Trophoblast cell (in vitro differentiated cells and primary cell): ENCODE measurements at regions not wholly inside any gene's neighbourhood (a gene's known extent, or its start where the extent isn't known, plus 50 kb on each side); places are given as distances from the start of the nearest gene placed in this dataset.

ENCODE experiments used
- DNase-seq, 2 donors: peaks; one replicate each; pipeline ENCODE4 v3.0.0-alpha.2; 2016
- H2AFZ ChIP-seq: 2 replicates; pipeline ENCODE4 v1.6.1; 2013; ENCODE audit warnings: low read length, moderate library complexity, mild to moderate bottlenecking; ENCODE audit not compliant: insufficient read depth, poor library complexity
- H2AK5ac ChIP-seq: 2 replicates; pipeline ENCODE4 v1.6.1; 2013; ENCODE audit warnings: mild to moderate bottlenecking, low read length
- H2BK120ac ChIP-seq: 2 replicates; pipeline ENCODE4 v1.6.1; 2013; ENCODE audit warnings: low read length, mild to moderate bottlenecking, moderate library complexity; ENCODE audit not compliant: insufficient read depth, poor library complexity
- H2BK12ac ChIP-seq: 2 replicates; pipeline ENCODE4 v1.6.1; 2013; ENCODE audit warnings: mild to moderate bottlenecking, low read length, moderate library complexity
- H2BK5ac ChIP-seq: 2 replicates; pipeline ENCODE4 v1.6.1; 2013; ENCODE audit warnings: low read length, low read depth, moderate library complexity, mild to moderate bottlenecking; ENCODE audit not compliant: poor library complexity
- H3K14ac ChIP-seq: 2 replicates; pipeline ENCODE4 v1.6.1; 2013; ENCODE audit warnings: mild to moderate bottlenecking, low read length
- H3K18ac ChIP-seq: 2 replicates; pipeline ENCODE4 v1.6.1; 2013; ENCODE audit warnings: mild to moderate bottlenecking, low read length
- H3K23ac ChIP-seq: 2 replicates; pipeline ENCODE4 v1.6.1; 2013; ENCODE audit warnings: low read length
- H3K27ac ChIP-seq: 2 replicates; pipeline ENCODE4 v1.5.1; 2013; ENCODE audit warnings: low read depth, mild to moderate bottlenecking, inconsistent platforms, low read length, moderate library complexity
- H3K27me3 ChIP-seq: 2 replicates; pipeline ENCODE4 v1.6.1; 2013; ENCODE audit warnings: inconsistent platforms, mild to moderate bottlenecking, low read length, moderate library complexity; ENCODE audit not compliant: insufficient read depth
- H3K36me3 ChIP-seq, 2 experiments: 1 replicate in 1 of 2; 2 replicates in 1 of 2; pipeline ENCODE4 v1.6.1; 2013; ENCODE audit warnings: low read length in 2 of 2, mild to moderate bottlenecking in 2 of 2, moderate library complexity in 1 of 2; ENCODE audit not compliant: insufficient read depth in 2 of 2, control insufficient read depth in 1 of 2
- H3K4ac ChIP-seq: 2 replicates; pipeline ENCODE4 v1.6.1; 2013; ENCODE audit warnings: low read depth, mild to moderate bottlenecking, low read length, moderate library complexity
- H3K4me1 ChIP-seq, 2 experiments: 1 replicate in 1 of 2; 2 replicates in 1 of 2; pipeline ENCODE4 v1.6.1; 2013; ENCODE audit warnings: low read length in 2 of 2, mild to moderate bottlenecking in 2 of 2, moderate library complexity in 1 of 2; ENCODE audit not compliant: insufficient read depth in 2 of 2, control insufficient read depth in 1 of 2
- H3K4me2 ChIP-seq: 2 replicates; pipeline ENCODE4 v1.6.1; 2013; ENCODE audit warnings: inconsistent platforms, mild to moderate bottlenecking, low read length, moderate library complexity
- H3K4me3 ChIP-seq: 2 replicates; pipeline ENCODE4 v1.5.1; 2013; ENCODE audit warnings: mild to moderate bottlenecking, low read depth, low read length, inconsistent platforms
- H3K79me1 ChIP-seq: one replicate; pipeline ENCODE4 v1.6.1; 2013; ENCODE audit warnings: low read length
- H3K79me2 ChIP-seq: 2 replicates; pipeline ENCODE4 v1.6.1; 2013; ENCODE audit warnings: low read length, mild to moderate bottlenecking; ENCODE audit not compliant: control insufficient read depth, insufficient read depth, poor library complexity
- H3K9ac ChIP-seq: 2 replicates; pipeline ENCODE4 v1.6.1; 2013; ENCODE audit warnings: mild to moderate bottlenecking, low read length
- H3K9me3 ChIP-seq: 2 replicates; pipeline ENCODE4 v1.6.1; 2013; ENCODE audit warnings: low read depth, mild to moderate bottlenecking, control low read depth, inconsistent platforms, low read length; ENCODE audit not compliant: insufficient read depth
- H4K12ac ChIP-seq: 2 replicates; pipeline ENCODE4 v1.6.1; 2013; ENCODE audit warnings: low read depth, mild to moderate bottlenecking, low read length, moderate library complexity
- H4K8ac ChIP-seq: 2 replicates; pipeline ENCODE4 v1.6.1; 2013; ENCODE audit warnings: low read depth, mild to moderate bottlenecking, low read length, moderate library complexity
- H4K91ac ChIP-seq: one replicate; pipeline ENCODE4 v1.6.1; 2013; ENCODE audit warnings: low read depth, mild to moderate bottlenecking, low read length, moderate library complexity
- WGBS: extraction: QIAGEN DNeasy Blood & Tissue Kit; methylation state at CpG from one replicate; pipeline ENCODE4 v1.1.7; 2013; ENCODE audit warnings: missing lambda C conversion rate; ENCODE audit not compliant: insufficient read length, insufficient coverage; ENCODE audit errors: extremely low coverage; 5-methylcytosine and 5-hydroxymethylcytosine counted together

DNA sequence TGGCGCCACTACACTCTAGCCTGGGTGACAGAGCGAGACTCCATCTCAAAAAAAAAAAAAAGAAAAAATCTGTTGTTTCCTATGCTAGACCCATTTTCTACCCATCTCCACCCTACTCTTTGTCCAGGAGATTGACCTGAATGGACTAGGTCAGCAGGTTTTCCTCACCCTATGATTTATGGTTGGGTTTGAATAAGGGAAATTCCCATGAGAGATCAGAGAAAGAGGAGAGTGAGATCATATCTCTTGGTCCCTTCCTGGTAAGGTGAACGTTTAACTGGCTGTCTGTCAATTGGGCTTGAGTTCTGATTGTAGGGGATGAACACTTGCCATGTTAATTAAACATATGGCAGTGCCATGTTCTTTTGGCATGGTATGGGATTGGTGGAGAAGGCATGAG lies 387.4 kb downstream of the MAN2A1 start:
- Histone ChIP-seq H3K4ac (no peak overlapping the region), H3K4me3 (no peak overlapping the region), H3K4me1 (no peaks in the 10 kb centered on the region), H2BK120ac (no peak overlapping the region), H3K23ac (no peak overlapping the region), H3K27me3 (no peaks in the 10 kb centered on the region), H4K91ac (no peak overlapping the region), H2AK5ac (no peak overlapping the region), H3K27ac (no peak overlapping the region), H2AFZ (no peak overlapping the region), H3K79me2 (no peaks in the 10 kb centered on the region), H3K9ac (no peak overlapping the region), H2BK5ac (no peak overlapping the region), H3K18ac (no peak overlapping the region), H3K9me3 (peaks cover 5% of the 10 kb centered on the region), H4K12ac (no peak overlapping the region), H4K8ac (no peak overlapping the region), H3K4me2 (no peak overlapping the region), H3K79me1 (no peaks in the 10 kb centered on the region), H2BK12ac (no peak overlapping the region), H3K36me3 (no peaks in the 10 kb centered on the region), H3K14ac (no peak overlapping the region)
- DNase-seq: no peak
- WGBS: no CpG with 5 or more reads among the region's 3 CpGs

DNA sequence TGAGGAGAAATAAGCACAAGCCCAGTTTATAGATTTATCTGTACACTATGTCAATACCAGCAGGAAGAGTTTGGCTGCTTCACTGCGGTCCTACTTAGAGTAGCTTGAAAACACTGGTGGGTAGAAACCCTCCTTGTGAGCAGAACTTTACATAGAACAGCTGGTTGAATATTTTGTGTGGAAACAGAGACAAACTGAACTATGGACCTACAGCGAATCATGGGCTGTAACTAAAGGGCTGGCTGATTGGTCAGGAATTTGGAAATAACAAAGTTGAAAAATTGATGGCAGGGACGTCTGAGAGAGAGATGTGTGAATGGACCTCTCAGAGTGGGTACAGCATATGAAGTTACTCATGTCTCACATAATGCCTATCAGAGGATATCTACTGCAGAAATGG lies 392.5 kb downstream of the MAN2A1 start:
- no peak overlapping the region for H2AFZ ChIP-seq
- no peaks in the 10 kb centered on the region for H3K79me2 ChIP-seq
- H4K12ac ChIP-seq: no peak overlapping the region
- H4K8ac ChIP-seq: no peak overlapping the region
- no CpG with 5 or more reads among the region's 3 CpGs for WGBS
- H3K79me1 ChIP-seq: no peaks in the 10 kb centered on the region
- no peak overlapping the region for H3K18ac ChIP-seq
- no peak overlapping the region for H3K27ac ChIP-seq
- H3K27me3 ChIP-seq: no peaks in the 10 kb centered on the region
- DNase-seq: no peak
- no peak overlapping the region for H2AK5ac ChIP-seq
- H3K4me3 ChIP-seq: no peak overlapping the region
- H3K36me3 ChIP-seq: no peaks in the 10 kb centered on the region
- no peaks in the 10 kb centered on the region for H3K4me1 ChIP-seq
- no peak overlapping the region for H3K4ac ChIP-seq
- H3K14ac ChIP-seq: no peak overlapping the region
- no peak overlapping the region for H2BK5ac ChIP-seq
- no peak overlapping the region for H3K4me2 ChIP-seq
- no peak overlapping the region for H2BK120ac ChIP-seq
- H3K23ac ChIP-seq: no peak overlapping the region
- H3K9ac ChIP-seq: no peak overlapping the region
- no peak overlapping the region for H2BK12ac ChIP-seq
- no peaks in the 10 kb centered on the region for H3K9me3 ChIP-seq
- H4K91ac ChIP-seq: no peak overlapping the region

DNA sequence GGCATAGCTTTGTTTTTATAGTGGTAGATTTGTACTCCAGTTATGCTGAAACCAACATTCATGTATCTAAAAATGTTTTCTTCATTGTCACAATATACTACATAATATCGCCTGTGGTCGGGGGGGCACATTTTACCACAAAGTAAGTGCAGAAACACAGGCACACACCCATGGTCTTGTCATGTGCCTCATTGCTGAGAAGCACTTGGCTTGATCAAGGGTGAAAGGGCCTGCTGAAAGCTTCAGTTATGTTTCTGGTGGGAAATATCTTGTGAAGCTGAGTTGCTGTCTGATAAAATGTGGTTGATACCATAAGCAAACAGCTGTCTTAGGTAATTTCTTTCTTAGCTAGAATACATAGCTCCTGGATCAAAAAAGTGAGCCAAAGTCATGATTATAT lies 393.1 kb downstream of the MAN2A1 start:
- H3K79me1 ChIP-seq: no peaks in the 10 kb centered on the region
- H4K12ac ChIP-seq: no peak overlapping the region
- H3K27ac ChIP-seq: no peak overlapping the region
- no peak overlapping the region for H3K18ac ChIP-seq
- no peak overlapping the region for H3K23ac ChIP-seq
- no CpG with 5 or more reads among the region's 2 CpGs for WGBS
- H3K27me3 ChIP-seq: no peaks in the 10 kb centered on the region
- H3K9me3 ChIP-seq: no peaks in the 10 kb centered on the region
- no peak overlapping the region for H2BK120ac ChIP-seq
- H3K4me2 ChIP-seq: no peak overlapping the region
- no peak overlapping the region for H2AFZ ChIP-seq
- no peak overlapping the region for H2AK5ac ChIP-seq
- H4K91ac ChIP-seq: no peak overlapping the region
- no peak overlapping the region for H2BK12ac ChIP-seq
- no peak overlapping the region for H3K4ac ChIP-seq
- DNase-seq: no peak
- H3K4me3 ChIP-seq: no peak overlapping the region
- no peaks in the 10 kb centered on the region for H3K4me1 ChIP-seq
- H2BK5ac ChIP-seq: no peak overlapping the region
- no peak overlapping the region for H3K14ac ChIP-seq
- H3K36me3 ChIP-seq: no peaks in the 10 kb centered on the region
- no peak overlapping the region for H3K9ac ChIP-seq
- no peaks in the 10 kb centered on the region for H3K79me2 ChIP-seq
- H4K8ac ChIP-seq: no peak overlapping the region

DNA sequence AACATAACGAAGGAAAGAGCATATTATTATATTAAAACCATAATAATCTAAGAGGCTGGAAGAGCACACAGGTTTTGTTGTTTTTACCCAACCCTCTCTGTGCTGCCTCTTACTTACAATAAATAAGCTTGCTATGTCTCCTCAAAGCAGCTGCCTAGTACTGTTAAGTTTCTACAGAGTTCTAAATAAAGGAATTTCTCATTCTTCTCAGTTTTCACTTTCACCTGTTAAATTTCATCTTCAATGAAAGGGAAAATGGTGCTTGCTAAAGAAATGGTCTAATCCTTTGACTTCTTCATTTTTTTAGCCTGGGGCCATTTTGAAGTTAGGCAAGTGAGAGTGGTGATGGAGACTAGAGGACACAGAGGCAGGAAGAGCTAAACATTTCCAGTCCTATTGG lies 396.1 kb downstream of the MAN2A1 start:
- Histone ChIP-seq H2AK5ac (no peak overlapping the region), H2AFZ (no peak overlapping the region), H3K9ac (no peak overlapping the region), H4K91ac (no peak overlapping the region), H3K4ac (no peak overlapping the region), H3K4me3 (no peak overlapping the region), H3K23ac (no peak overlapping the region), H3K4me2 (no peak overlapping the region), H3K14ac (no peak overlapping the region), H3K18ac (no peak overlapping the region), H3K36me3 (no peaks in the 10 kb centered on the region), H3K79me2 (no peaks in the 10 kb centered on the region), H3K27ac (no peak overlapping the region), H2BK120ac (no peak overlapping the region), H3K79me1 (no peaks in the 10 kb centered on the region), H2BK5ac (no peak overlapping the region), H3K27me3 (no peaks in the 10 kb centered on the region), H2BK12ac (no peak overlapping the region), H4K12ac (no peak overlapping the region), H4K8ac (no peak overlapping the region), H3K4me1 (no peaks in the 10 kb centered on the region), H3K9me3 (no peaks in the 10 kb centered on the region)
- WGBS: no CpG with 5 or more reads among the region's 1 CpG
- DNase-seq: no peak
